Body of pancreas (tissue), 4 donors: ENCODE measurements at regions not wholly inside any gene's neighbourhood (a gene's known extent, or its start where the extent isn't known, plus 50 kb on each side); places are given as distances from the start of the nearest gene placed in this dataset.
"Not testable (repeated sequence)": the region's sequence is repeated elsewhere in the genome, so short reads cannot be mapped to it uniquely, and the experiment has no call there.

ENCODE experiments used
- POLR2A ChIP-seq, 3 donors: fragments of 450-650 bp; IDR thresholded peaks; one replicate each; pipeline ENCODE4 v1.6.1; 2016; ENCODE audit warnings: antibody characterized with exemption in 3 of 3, mild to moderate bottlenecking in 2 of 3
- TF ChIP-seq, protein P1 (sequence below), 7 experiments: fragments of 450-650 bp in 4 of 7; fragments of 200-600 bp in 3 of 7; sonication (generic) in 3 of 7; IDR thresholded peaks; one replicate each; pipeline ENCODE4 v1.5.1; 2016 to 2019; ENCODE audit warnings: antibody characterized with exemption in 7 of 7

DNA sequence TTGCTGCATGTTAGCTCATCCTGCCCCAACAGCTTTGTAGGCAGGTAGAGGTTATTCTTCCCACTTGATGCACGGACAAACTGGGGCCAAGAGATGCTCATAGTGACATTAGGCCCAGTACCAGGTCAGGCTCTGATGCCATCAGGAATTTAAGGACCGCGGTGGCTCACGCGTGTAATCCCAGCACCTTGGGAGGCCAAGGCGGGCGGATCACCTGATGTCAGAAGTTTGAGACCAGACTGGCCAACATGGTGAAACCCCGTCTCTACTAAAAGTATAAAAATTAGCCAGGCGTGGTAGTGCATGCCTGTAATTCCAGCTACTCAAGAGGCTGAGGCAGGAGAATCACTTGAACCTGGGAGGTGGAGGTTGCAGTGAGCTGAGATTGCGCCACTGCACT lies 110.8 kb downstream of the PHETA1 start:
- TF ChIP-seq, protein P1, sequence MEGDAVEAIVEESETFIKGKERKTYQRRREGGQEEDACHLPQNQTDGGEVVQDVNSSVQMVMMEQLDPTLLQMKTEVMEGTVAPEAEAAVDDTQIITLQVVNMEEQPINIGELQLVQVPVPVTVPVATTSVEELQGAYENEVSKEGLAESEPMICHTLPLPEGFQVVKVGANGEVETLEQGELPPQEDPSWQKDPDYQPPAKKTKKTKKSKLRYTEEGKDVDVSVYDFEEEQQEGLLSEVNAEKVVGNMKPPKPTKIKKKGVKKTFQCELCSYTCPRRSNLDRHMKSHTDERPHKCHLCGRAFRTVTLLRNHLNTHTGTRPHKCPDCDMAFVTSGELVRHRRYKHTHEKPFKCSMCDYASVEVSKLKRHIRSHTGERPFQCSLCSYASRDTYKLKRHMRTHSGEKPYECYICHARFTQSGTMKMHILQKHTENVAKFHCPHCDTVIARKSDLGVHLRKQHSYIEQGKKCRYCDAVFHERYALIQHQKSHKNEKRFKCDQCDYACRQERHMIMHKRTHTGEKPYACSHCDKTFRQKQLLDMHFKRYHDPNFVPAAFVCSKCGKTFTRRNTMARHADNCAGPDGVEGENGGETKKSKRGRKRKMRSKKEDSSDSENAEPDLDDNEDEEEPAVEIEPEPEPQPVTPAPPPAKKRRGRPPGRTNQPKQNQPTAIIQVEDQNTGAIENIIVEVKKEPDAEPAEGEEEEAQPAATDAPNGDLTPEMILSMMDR (IDR thresholded peaks at IDR 0.05) = not testable (repeated sequence)
- not testable (repeated sequence) for TF ChIP-seq POLR2A (IDR thresholded peaks at IDR 0.05)
